GM08714 (cell line): ENCODE measurements at regions not wholly inside any gene's neighbourhood (a gene's known extent, or its start where the extent isn't known, plus 50 kb on each side); places are given as distances from the start of the nearest gene placed in this dataset.

Experiments
- H3K4me3 ChIP-seq: fragments of 200-500 bp; sonication (Bioruptor generic); 2 replicates; pipeline ENCODE4 v1.5.1; 2014; ENCODE audit warnings: mild to moderate bottlenecking, low read length, inconsistent platforms
- ZNF274 ChIP-seq: IDR thresholded peaks from 2 replicates; pipeline ENCODE4 v1.6.1; 2012; ENCODE audit warnings: mild to moderate bottlenecking, low read depth, low read length

DNA sequence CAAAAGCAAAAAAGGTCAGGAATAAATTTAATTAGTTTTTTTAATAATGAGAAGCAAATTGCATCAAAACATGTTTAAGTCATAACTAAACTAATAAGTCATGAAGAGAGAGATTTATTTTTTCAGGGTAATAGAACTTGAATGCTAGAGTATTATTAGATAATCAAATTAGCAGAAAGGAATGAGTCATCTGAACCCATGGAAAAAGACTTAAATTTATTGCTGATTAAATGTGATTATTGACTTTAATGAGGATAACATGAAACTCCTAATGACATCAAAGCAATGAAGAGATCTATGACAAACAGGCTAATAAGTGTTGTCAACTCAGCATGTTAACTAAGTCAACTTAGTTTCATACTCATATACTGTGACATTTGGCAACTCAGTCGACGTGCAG lies 264.2 kb downstream of the USP25 start:
- H3K4me3 ChIP-seq: no peak overlapping the region
- no peak for TF ChIP-seq ZNF274

DNA sequence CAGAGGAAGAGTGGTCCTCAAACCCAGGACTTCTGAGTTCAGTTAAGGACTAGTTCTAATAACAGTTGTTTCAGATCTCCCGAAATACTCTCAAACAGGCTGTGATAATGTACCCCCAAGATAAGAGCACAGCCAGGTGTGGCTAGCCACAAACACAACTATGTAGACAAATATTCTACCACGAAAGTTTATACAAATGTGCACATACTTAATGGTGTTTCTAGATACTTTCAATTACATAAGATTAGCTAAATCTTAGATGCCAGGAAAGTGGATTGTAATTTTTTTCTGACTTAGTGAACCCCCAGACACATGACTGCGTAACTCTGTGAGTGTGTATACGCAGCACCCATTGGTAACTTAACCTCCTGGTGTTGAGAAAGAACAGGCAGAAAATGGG lies 270.0 kb downstream of the USP25 start:
- no peak for TF ChIP-seq ZNF274
- H3K4me3 ChIP-seq: no peak overlapping the region

DNA sequence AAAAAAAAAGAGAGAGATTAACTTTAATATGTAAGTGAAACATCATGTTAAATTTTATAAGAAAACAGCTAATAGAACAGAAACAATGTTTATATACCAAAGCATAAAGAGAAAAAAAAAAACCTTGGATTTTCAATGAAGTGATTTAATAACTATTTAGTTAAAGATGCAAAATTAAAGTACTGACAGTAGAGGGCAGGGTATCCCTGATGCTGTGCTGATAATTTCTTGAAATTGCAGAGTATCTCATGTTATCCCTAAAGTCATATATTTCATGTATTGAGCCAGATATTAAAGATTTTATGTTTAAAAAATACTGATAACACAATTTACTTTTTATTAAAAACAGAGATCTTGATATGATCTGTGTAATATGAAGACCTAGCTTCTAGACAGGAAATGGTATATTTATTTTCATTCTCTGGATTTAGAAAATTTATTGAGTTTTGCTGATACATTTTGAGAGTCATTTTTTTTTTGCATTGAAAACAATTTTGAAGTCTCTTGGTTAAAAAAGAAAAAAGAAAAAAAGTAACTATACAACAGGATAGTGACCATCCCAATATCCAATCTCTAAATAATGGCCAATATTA lies 273.2 kb downstream of the USP25 start:
- no peak overlapping the region for H3K4me3 ChIP-seq
- TF ChIP-seq ZNF274: no peak

DNA sequence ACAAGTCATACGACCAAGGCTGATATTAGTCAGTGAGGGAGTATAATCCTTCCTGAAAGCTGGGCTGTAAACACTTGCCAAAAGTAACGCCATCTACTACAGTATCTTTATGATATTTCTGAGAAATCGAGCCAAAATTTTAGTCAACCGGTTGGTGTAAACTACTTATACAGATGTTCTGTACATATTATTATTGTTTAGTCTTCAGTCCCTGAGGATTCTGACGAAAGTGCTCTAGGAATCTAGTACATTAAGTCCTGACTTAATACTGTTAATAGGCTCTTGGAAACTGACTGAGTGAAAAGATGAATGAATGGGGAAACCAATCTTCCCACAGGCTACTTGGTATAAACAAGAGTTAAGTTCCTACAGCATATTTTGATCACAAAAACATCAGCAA lies 274.3 kb downstream of the USP25 start:
- TF ChIP-seq ZNF274: no peak
- H3K4me3 ChIP-seq: no peak overlapping the region

DNA sequence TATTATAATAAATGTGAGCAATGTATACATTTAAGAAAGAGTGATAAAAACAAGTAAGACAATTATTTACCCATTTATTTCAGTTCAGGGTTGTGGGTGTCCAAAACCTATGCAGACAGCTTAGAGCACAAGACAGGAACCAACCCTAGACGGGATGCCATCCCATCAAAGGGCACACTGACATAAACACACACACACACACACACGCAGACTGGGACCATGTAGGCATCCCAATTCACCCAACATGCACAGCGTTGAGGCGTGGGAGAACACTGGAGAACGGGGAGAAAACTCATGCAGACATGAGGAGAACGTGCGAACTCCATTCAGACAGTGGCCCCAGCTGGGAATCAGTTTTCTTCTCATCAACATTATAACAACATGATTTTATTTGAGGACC lies 274.7 kb downstream of the USP25 start:
- no peak overlapping the region for H3K4me3 ChIP-seq
- TF ChIP-seq ZNF274: no peak

DNA sequence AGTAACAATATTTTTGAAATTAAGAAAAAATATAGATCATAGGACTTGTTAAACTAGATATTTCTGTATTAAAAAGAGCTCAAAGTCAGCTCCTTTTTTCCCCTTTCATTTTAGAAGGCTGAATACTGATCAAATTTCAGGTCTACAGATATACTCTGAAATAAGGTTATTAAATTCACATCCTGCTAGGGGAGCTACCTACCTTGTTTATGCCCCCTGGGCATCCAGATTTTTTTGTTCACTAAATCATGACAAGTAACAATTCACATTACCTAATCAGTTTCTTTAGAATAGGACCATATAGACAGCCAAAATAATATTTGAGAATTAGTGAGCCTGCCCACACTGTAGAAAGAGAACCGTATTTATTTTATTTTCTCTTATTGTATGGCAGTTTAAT lies 276.2 kb downstream of the USP25 start:
- no peak overlapping the region for H3K4me3 ChIP-seq
- TF ChIP-seq ZNF274: no peak

DNA sequence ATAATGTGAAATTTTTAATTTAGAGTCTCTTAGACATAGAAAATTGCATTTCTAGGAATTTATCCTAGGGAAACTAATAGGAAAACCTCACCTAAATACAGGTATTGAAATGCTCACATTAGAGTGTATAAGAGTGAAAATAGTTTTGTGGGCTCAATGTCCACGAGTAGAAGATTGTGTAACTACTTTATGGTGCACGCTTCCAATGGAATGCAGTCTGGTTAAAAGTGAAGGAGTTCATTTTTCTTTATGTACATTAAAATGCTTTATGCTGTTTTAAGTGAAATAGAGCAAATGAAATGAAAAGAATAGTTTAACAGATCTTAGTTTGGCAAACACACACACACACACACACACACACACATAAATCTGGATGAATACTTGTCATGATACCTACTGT lies 278.2 kb downstream of the USP25 start:
- TF ChIP-seq ZNF274: no peak
- H3K4me3 ChIP-seq: no peak overlapping the region

DNA sequence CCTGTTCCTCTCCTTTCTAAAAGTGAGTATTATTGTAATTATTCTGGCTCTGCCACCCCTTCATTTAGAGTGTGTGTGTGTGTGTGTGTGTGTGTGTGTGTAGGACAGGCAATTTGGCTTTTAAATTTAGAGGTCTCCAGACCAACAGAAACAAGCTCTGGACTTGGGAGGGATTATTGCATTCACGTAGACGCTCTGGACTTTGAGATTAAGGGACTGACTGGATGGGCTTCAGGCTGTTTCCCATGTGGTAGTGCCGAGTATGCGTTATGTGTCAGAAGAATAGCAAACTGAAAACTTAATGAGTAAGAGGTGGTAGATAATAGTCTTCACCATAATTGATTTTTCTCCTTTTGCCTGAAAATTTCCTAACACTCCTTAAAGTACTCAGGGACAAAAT lies 281.9 kb downstream of the USP25 start:
- TF ChIP-seq ZNF274: no peak

DNA sequence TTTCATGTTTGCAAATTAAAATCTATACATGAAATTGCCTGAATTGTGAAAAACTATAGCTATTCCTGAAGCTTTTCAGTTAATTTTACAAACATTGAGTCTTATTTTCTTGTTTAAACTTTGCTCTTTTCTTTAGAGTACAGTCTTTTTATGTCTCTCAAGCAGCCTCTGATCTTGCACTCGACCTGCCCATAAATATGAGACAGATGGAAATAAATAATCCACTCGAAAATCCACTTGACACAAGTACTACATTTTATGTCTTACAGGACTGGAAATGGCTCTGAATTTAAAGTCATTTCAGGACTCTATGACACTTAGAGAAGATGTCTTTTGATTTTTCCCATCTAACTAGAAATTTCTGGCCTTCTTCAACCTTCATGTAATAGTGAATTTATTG lies 283.8 kb downstream of the USP25 start:
- H3K4me3 ChIP-seq: no peak overlapping the region
- no peak for TF ChIP-seq ZNF274

More for the DNA sequence above, 281.9 kb downstream of the USP25 start:
- no peak overlapping the region for H3K4me3 ChIP-seq

DNA sequence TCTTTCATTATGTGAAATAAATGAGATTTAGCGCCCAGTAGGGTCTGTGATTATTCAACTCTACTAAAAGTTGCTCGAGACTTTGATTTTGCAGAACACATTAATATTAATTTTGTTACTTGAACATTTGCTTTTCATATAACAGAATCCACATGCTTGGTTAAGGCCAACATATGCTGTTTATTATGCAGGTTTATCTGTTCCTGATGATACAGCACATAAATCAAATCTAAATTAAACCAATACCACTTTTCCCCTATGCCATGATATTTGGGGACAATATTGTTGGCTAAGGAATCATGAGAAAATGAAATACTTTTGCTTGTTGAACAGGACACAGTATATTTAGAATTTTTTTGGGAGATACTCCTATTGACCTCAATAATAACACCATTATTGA lies 291.1 kb downstream of the USP25 start:
- H3K4me3 ChIP-seq: no peak overlapping the region
- TF ChIP-seq ZNF274: no peak

DNA sequence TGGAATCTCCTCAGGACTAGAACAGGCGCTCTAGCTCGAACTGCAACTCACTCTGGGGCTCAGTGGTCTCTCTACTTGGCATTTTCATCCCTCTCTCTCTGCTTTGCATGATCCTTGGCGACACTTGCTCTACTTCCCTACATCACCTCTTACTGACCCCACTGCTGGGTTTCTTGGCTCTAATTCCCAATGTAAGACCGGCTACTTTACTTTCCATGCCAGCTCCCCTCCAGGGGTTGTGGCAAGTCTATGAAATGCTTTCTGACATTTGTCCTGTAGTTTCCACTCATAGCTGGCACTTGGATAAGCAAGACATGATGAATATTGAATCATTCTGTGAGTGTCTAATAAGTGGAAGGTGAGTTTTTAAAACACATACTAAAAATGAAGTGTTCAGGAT lies 292.3 kb downstream of the USP25 start:
- no peak for TF ChIP-seq ZNF274
- H3K4me3 ChIP-seq: no peak overlapping the region

DNA sequence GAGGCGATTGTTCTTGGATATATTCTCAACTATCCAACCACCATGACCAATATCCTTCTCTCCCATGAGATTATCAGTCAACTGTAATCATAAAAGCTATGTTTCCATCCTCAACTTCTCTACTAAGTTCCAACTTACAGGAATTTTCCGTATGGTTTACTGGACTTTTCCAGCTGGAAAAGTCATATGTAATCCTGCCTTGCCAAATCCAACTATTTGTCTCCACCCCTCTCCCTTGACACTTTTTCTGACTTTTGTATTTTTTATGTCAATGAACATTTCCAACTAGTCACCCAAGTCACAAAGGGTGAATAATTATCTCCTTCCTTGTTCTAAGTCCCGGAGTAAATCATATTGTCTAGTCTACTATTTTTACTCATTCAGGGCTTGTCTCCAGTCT lies 293.1 kb downstream of the USP25 start:
- H3K4me3 ChIP-seq: no peak overlapping the region
- TF ChIP-seq ZNF274: no peak

DNA sequence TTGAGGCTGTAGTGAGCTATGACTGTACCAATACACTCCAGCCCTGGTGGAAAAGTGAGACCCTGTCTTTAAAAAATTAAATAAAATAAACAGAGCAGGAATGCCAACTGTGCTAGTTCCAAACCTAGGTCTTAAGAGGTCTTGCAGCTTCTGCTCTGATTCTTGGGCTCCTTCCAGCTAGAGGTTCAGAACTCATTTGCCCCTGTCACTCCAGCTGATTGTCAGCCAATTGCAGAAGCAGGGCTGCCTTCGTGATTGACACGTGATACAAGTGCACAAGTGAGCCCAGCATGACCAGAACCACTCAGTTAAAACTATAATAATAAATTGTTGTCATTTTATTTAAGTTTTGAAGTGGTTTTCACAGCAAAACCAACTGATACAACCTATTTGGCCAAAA lies 298.4 kb downstream of the USP25 start:
- no peak for TF ChIP-seq ZNF274
- H3K4me3 ChIP-seq: no peak overlapping the region

DNA sequence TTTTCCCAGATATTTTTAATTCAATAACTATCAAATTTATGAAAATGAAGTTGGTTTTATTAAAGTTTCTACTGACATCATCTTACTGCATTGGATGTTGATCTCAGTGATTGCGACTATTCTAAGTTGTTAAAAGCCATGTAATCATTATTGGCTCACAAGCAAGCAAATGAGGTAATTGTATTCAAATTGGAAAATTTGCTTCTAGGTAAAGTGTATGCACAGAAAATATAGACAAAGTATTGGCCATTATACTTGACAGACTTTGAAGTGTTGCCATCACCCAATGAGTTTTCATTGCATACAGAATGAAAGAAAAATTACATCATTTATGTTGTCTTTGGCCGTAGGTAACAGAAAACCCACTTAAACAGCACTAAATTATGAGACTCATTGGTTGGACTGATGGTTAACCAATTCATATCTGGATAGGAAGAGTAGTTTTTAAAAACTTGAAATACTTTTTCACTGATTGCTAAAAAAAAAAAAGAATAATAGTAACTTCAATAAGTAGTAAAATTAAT lies 299.2 kb downstream of the USP25 start:
- TF ChIP-seq ZNF274: no peak
- no peak overlapping the region for H3K4me3 ChIP-seq

DNA sequence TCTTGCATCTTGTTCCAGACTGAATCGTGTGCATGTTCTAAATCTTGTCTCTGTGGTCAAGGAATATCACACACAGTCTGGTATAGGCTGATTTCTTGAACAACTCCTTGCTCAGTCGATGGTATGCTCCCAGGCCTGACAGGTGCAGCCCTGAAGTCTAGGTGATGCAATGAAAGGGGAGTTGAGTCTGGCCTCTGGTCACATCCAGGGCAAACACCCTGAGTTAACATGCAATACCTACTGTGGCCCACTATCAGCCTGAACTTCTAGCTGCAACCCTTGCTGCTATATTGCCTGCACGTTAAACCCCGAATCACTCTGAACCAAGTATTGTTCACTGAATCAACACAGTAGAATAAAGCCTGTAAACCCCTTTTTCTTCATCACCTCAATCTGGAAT lies 303.4 kb downstream of the USP25 start:
- no peak overlapping the region for H3K4me3 ChIP-seq
- TF ChIP-seq ZNF274: no peak
